ENCODE measurements at regions not wholly inside any gene's neighbourhood (a gene's known extent, or its start where the extent isn't known, plus 50 kb on each side); places are given as distances from the start of the nearest gene placed in this dataset.

GRCh38 chr22:46062971-46063631 lies 86.1 kb upstream of the WNT7B start:
- Histone ChIP-seq H3K36me3 (ENCODE audit: control insufficient read depth, insufficient read depth, low read length) (no peaks in the 10 kb centered on the region), H3K9me3 (ENCODE audit: control insufficient read depth, low read length) (no peaks in the 10 kb centered on the region), H3K4me1 (ENCODE audit: control insufficient read depth, insufficient read depth, low read length) (no peaks in the 10 kb centered on the region), H3K27me3 (ENCODE audit: control insufficient read depth, insufficient read depth, low read length, poor library complexity, severe bottlenecking) (peaks cover 91% of the 10 kb centered on the region), H3K27ac (ENCODE audit: low read depth, low read length) (no peak overlapping the region), H3K4me3 (ENCODE audit: low read length) (no peak overlapping the region), H3K9ac (ENCODE audit: extremely low read depth, low read length, poor library complexity, severe bottlenecking) (no peak overlapping the region)
- TF ChIP-seq, protein P1, sequence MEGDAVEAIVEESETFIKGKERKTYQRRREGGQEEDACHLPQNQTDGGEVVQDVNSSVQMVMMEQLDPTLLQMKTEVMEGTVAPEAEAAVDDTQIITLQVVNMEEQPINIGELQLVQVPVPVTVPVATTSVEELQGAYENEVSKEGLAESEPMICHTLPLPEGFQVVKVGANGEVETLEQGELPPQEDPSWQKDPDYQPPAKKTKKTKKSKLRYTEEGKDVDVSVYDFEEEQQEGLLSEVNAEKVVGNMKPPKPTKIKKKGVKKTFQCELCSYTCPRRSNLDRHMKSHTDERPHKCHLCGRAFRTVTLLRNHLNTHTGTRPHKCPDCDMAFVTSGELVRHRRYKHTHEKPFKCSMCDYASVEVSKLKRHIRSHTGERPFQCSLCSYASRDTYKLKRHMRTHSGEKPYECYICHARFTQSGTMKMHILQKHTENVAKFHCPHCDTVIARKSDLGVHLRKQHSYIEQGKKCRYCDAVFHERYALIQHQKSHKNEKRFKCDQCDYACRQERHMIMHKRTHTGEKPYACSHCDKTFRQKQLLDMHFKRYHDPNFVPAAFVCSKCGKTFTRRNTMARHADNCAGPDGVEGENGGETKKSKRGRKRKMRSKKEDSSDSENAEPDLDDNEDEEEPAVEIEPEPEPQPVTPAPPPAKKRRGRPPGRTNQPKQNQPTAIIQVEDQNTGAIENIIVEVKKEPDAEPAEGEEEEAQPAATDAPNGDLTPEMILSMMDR (conservative IDR thresholded peaks at IDR 0.05): no peak
- H3K4me3 Mint-ChIP-seq: no peak overlapping the region
- H3K36me3 Mint-ChIP-seq (ENCODE audit: low read depth): no peaks in the 10 kb centered on the region
- peaks cover 6% of the 10 kb centered on the region for H3K4me1 Mint-ChIP-seq
- WGBS, 2 experiments (ENCODE audit: insufficient coverage in 1 of 2, insufficient read length in 1 of 2): 86 to 99% methylated on average over 7 to 15 of the region's 15 CpGs
- no peak overlapping the region for H3K27ac Mint-ChIP-seq
- peaks cover 64% of the 10 kb centered on the region for H3K27me3 Mint-ChIP-seq (ENCODE audit: insufficient read depth)
- peak; percentile 26 for DNase-seq
- H3K9me3 Mint-ChIP-seq: no peaks in the 10 kb centered on the region

DNA sequence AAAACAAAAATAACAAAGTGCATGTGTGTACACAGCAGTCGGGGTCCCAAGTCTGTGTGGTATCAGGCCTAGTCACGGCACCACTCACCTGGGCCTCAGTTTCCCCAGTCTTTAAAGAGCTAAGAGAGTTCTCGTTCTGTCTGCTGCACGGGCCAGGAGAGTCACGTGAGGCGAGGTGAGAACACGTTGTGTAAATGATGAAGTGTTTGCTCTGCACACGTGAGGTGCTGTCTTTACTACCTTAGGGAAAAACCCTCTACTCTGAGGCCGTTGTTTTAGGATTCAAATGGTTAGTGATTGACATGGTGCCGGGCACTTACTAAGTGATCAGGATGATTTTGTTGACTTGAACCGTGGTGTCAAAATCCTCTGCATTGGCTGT lies 86.5 kb upstream of the PPARA start:
- no peaks in the 10 kb centered on the region for H3K9me3 ChIP-seq (ENCODE audit: control insufficient read depth, low read length)
- no peak overlapping the region for H3K4me3 ChIP-seq (ENCODE audit: low read length)
- no peak overlapping the region for H3K4me3 Mint-ChIP-seq
- peaks cover 97% of the 10 kb centered on the region for H3K27me3 ChIP-seq (ENCODE audit: control insufficient read depth, insufficient read depth, low read length, poor library complexity, severe bottlenecking)
- peak; percentile 12 for DNase-seq
- H3K9me3 Mint-ChIP-seq: no peaks in the 10 kb centered on the region
- H3K27me3 Mint-ChIP-seq (ENCODE audit: insufficient read depth): peaks cover 70% of the 10 kb centered on the region
- H3K4me1 ChIP-seq (ENCODE audit: control insufficient read depth, insufficient read depth, low read length): no peaks in the 10 kb centered on the region
- WGBS, 2 experiments (ENCODE audit: insufficient coverage in 1 of 2, insufficient read length in 1 of 2): 90 to 98% methylated on average over 11 of the region's 11 CpGs
- peaks cover 6% of the 10 kb centered on the region for H3K4me1 Mint-ChIP-seq
- no peak overlapping the region for H3K9ac ChIP-seq (ENCODE audit: extremely low read depth, low read length, poor library complexity, severe bottlenecking)
- no peaks in the 10 kb centered on the region for H3K36me3 Mint-ChIP-seq (ENCODE audit: low read depth)
- no peaks in the 10 kb centered on the region for H3K36me3 ChIP-seq (ENCODE audit: control insufficient read depth, insufficient read depth, low read length)
- H3K27ac Mint-ChIP-seq: no peak overlapping the region
- TF ChIP-seq, protein P1 (conservative IDR thresholded peaks at IDR 0.05): no peak
- H3K27ac ChIP-seq (ENCODE audit: low read depth, low read length): no peak overlapping the region

DNA sequence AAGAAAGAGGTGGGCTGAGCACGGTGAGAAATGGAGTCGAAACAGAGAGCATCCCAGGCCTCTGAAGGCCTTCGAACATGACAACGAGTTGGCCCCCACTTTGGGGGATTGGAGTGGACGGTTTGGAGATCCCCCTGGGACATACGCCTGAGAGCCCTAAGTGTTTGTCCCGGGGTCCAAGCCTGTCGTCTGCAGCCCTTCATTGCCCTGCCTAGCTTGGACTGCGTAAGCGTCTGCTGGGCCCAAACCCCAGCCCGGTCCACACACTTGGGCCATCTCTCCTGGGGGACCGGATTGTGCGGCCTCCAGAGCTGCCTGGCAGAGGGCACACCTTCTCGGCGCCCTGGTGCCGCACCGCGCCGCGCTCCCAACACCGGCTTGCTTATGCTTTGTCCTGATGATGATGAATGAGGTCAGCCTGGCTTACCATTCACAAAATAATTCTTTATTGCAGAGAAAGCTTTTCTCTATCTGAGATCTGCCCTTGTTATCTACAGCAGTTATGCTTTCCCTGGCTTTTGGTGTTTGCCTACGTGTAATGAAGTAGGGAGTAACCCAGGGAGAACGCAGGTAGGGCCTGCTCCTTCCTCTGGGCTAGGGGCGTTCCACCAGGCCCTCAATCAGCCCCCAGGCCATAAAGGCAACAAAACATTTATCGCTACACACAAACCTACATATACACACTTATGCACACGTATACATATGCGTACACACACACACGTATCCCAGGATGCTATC lies 85.9 kb upstream of the PPARA start:
- Histone ChIP-seq H3K27me3 (ENCODE audit: control insufficient read depth, insufficient read depth, low read length, poor library complexity, severe bottlenecking) (peaks cover 97% of the 10 kb centered on the region), H3K9me3 (ENCODE audit: control insufficient read depth, low read length) (no peaks in the 10 kb centered on the region), H3K9ac (ENCODE audit: extremely low read depth, low read length, poor library complexity, severe bottlenecking) (no peak overlapping the region), H3K36me3 (ENCODE audit: control insufficient read depth, insufficient read depth, low read length) (no peaks in the 10 kb centered on the region), H3K4me1 (ENCODE audit: control insufficient read depth, insufficient read depth, low read length) (no peaks in the 10 kb centered on the region), H3K4me3 (ENCODE audit: low read length) (no peak overlapping the region), H3K27ac (ENCODE audit: low read depth, low read length) (no peak overlapping the region)
- Mint-ChIP-seq H3K4me3 (no peak overlapping the region), H3K36me3 (ENCODE audit: low read depth) (no peaks in the 10 kb centered on the region), H3K27ac (no peak overlapping the region), H3K9me3 (no peaks in the 10 kb centered on the region), H3K4me1 (peaks cover 6% of the 10 kb centered on the region), H3K27me3 (ENCODE audit: insufficient read depth) (peaks cover 74% of the 10 kb centered on the region)
- DNase-seq: peak; percentile 30
- 91 to 96% methylated on average over 16 to 28 of the region's 28 CpGs for WGBS, 2 experiments (ENCODE audit: insufficient coverage in 1 of 2, insufficient read length in 1 of 2)
- TF ChIP-seq, protein P1 (conservative IDR thresholded peaks at IDR 0.05): no peak

Data from endodermal cell (in vitro differentiated cells).